Nephron (organoid): ENCODE measurements at regions not wholly inside any gene's neighbourhood (a gene's known extent, or its start where the extent isn't known, plus 50 kb on each side); places are given as distances from the start of the nearest gene placed in this dataset.

Experiments used
- H3K27ac Mint-ChIP-seq, 3 experiments: 2 replicates each; pipeline ENCODE4 v1.8.0; 2020; ENCODE audit warnings: mixed read lengths in 3 of 3, mild to moderate bottlenecking in 2 of 3, moderate library complexity in 1 of 3
- H3K27me3 Mint-ChIP-seq: 2 replicates; pipeline ENCODE4 v1.8.0; 2021; ENCODE audit warnings: low read depth, mild to moderate bottlenecking, moderate library complexity, mixed read lengths
- H3K36me3 Mint-ChIP-seq: 2 replicates; pipeline ENCODE4 v1.8.0; 2020; ENCODE audit warnings: low read depth, mixed read lengths
- H3K4me1 Mint-ChIP-seq: 2 replicates; pipeline ENCODE4 v1.8.0; 2020; ENCODE audit warnings: mixed read lengths
- H3K4me3 Mint-ChIP-seq, 3 experiments: 2 replicates each; pipeline ENCODE4 v1.8.0; 2020; ENCODE audit warnings: mild to moderate bottlenecking in 3 of 3, mixed read lengths in 3 of 3, moderate library complexity in 2 of 3
- H3K9me3 Mint-ChIP-seq: 2 replicates; pipeline ENCODE4 v1.8.0; 2020; ENCODE audit warnings: mixed read lengths
- TF ChIP-seq, protein P1 (sequence below), 3 experiments: fragments of 200-600 bp; sonication (generic); IDR thresholded peaks; one replicate each; pipeline ENCODE4 v1.5.0; 2021; ENCODE audit warnings: antibody characterized with exemption in 3 of 3; ENCODE audit not compliant: unreplicated experiment in 3 of 3

DNA sequence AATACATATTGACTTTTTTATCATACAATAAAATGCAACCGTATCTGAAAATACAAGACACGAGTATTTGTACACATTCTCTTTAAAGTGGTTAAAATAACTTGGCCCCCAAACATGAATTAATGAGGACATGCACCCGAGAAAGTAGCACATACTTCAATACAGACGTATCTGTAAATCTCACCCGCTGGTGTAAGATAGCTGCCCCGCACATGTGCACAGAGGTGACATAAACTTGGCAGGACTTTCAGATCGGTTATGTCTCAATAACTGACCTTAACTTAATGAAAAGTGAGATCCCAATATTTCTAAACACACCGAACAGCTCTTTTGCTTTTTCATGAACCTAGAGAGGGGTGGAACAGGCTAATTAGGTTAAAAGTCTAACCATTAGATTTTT, 91.5 kb upstream of the RPS6KA2 start:
- Mint-ChIP-seq H3K4me1 (peaks cover 15% of the 10 kb centered on the region), H3K9me3 (no peaks in the 10 kb centered on the region), H3K27me3 (peaks cover 22% of the 10 kb centered on the region), H3K27ac (no peak overlapping the region), H3K36me3 (no peaks in the 10 kb centered on the region), H3K4me3 (no peak overlapping the region)
- TF ChIP-seq, protein P1, sequence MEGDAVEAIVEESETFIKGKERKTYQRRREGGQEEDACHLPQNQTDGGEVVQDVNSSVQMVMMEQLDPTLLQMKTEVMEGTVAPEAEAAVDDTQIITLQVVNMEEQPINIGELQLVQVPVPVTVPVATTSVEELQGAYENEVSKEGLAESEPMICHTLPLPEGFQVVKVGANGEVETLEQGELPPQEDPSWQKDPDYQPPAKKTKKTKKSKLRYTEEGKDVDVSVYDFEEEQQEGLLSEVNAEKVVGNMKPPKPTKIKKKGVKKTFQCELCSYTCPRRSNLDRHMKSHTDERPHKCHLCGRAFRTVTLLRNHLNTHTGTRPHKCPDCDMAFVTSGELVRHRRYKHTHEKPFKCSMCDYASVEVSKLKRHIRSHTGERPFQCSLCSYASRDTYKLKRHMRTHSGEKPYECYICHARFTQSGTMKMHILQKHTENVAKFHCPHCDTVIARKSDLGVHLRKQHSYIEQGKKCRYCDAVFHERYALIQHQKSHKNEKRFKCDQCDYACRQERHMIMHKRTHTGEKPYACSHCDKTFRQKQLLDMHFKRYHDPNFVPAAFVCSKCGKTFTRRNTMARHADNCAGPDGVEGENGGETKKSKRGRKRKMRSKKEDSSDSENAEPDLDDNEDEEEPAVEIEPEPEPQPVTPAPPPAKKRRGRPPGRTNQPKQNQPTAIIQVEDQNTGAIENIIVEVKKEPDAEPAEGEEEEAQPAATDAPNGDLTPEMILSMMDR (IDR thresholded peaks at IDR 0.05; ENCODE audit: unreplicated experiment in 3 of 3): no peak

DNA sequence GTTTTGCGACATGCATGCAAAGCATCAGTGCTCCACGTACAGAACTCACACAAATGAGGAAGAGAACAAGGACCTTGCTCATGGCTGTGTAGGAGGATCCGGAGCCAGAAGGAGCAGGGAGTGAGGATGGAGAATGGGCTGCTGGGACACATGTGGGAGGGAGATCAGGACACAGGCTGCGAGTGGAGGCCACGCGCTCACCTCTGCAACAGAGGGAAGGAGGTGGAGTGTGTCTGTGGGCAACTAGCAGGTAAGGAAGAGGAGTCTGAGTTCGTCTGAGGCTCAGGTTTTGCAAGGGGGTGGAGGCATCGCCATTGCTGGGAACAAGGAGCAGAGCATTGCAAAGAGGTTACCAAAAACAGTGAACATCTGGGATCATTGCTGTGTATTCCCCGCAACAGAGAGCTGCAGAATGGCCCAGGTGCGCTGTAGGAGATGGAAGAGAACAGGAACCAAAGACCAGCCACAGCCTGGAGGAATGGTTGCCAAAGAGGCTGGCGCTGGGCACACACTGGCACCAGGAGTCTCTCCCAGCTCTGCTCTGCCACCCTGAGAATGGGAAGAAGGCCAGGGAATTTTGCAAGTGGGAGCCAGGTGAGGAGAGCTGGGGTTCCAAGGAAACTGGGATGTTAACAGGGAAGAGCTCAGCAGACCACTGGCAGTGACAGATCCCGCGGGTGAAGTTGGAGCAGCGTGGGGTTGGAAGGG, 90.0 kb upstream of the RPS6KA2 start:
- no peak overlapping the region for H3K27ac Mint-ChIP-seq
- TF ChIP-seq, protein P1 (IDR thresholded peaks at IDR 0.05; ENCODE audit: unreplicated experiment in 3 of 3): no peak
- peaks cover 20% of the 10 kb centered on the region for H3K27me3 Mint-ChIP-seq
- H3K4me1 Mint-ChIP-seq: peaks cover 24% of the 10 kb centered on the region
- H3K9me3 Mint-ChIP-seq: no peaks in the 10 kb centered on the region
- no peaks in the 10 kb centered on the region for H3K36me3 Mint-ChIP-seq
- no peak overlapping the region for H3K4me3 Mint-ChIP-seq

DNA sequence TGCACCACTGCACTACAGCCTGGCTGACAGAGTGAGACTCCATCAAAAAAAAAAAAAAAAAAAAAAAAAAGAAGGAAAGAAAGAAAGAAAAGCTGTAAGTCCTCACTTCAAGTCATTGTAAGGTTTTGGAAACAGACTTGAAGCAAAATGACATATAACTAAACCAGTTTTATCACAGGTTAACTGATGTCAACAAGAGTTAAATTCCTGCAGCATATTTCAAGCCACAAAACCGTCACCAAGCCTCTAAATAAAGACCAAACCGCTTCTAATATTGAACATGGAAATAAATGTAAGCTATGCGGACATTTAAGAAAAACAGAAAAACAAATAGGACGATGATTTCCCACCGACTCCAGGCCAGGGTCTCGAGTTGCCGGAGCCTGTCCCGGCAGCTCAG, 88.9 kb upstream of the RPS6KA2 start:
- H3K36me3 Mint-ChIP-seq: no peaks in the 10 kb centered on the region
- H3K4me3 Mint-ChIP-seq: no peak overlapping the region
- peaks cover 31% of the 10 kb centered on the region for H3K4me1 Mint-ChIP-seq
- H3K27ac Mint-ChIP-seq: no peak overlapping the region
- H3K27me3 Mint-ChIP-seq: peaks cover 15% of the 10 kb centered on the region
- TF ChIP-seq, protein P1 (IDR thresholded peaks at IDR 0.05; ENCODE audit: unreplicated experiment in 3 of 3): no peak
- H3K9me3 Mint-ChIP-seq: peaks cover 4% of the 10 kb centered on the region

DNA sequence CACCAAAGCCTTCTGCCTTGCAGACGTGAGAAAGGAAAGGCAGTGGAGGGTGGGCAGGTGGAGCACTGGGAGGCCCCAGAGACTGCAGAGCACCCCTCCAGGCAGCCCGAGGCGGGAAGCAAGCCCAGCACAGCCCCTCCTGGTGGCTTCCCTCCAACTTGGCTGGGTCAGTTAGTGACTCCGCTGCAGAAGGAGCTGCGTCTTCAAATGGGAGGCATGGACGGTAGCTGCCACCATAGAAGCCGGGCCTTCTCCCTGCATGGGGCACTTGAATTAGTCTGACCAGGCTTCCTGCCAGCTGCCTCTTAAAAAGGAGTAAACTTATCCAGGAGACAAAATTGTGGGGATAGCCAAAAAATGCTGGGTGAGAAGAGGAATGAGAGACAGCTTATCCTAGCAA, 88.0 kb upstream of the RPS6KA2 start:
- peaks cover 31% of the 10 kb centered on the region for H3K4me1 Mint-ChIP-seq
- peaks cover 12% of the 10 kb centered on the region for H3K27me3 Mint-ChIP-seq
- no peaks in the 10 kb centered on the region for H3K36me3 Mint-ChIP-seq
- TF ChIP-seq, protein P1 (IDR thresholded peaks at IDR 0.05; ENCODE audit: unreplicated experiment in 3 of 3): no peak
- H3K4me3 Mint-ChIP-seq: no peak overlapping the region
- peaks cover 9% of the 10 kb centered on the region for H3K9me3 Mint-ChIP-seq
- H3K27ac Mint-ChIP-seq: no peak overlapping the region

DNA sequence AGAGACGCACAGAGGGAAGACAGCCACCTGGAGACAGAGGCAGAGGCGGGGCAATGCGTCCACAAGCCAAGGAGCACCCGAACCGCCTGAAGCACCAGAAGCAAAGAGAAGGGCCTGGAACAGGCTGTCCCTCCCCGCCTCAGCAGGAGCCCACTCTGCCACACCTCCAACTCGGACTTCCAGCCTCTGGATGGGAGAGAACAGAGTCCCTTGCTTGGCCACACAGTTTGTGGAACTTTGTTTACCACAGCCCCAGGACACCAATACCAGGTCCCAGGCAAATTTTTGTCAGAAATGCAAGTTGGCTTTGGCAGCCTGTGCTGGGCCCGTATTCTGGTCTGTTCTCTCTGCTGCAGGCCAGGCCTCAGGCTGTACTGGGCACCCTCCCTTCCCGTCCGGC, 87.5 kb upstream of the RPS6KA2 start:
- Mint-ChIP-seq H3K9me3 (peaks cover 10% of the 10 kb centered on the region), H3K36me3 (no peaks in the 10 kb centered on the region), H3K4me3 (no peak overlapping the region), H3K4me1 (peaks cover 31% of the 10 kb centered on the region), H3K27ac (no peak overlapping the region), H3K27me3 (peaks cover 12% of the 10 kb centered on the region)
- TF ChIP-seq, protein P1 (IDR thresholded peaks at IDR 0.05; ENCODE audit: unreplicated experiment in 3 of 3): no peak

DNA sequence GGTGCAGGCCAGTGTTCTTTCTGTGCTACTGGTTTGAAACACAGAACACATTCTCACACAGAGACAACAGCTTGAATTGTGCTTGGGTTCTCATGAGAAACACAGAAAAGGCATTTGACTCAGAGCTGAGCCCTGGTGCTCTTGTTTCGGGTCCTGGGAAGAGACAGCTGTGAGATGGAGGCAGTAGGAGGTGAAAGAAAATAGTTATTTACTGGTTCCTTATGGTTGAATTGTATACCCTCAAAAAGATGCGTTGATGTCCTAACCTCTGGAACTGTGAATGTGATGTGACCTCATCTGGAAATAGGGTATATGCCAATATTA, 87.1 kb upstream of the RPS6KA2 start:
- H3K27ac Mint-ChIP-seq: peak overlapping the region in 1 of 3 experiments; percentile 38
- peaks cover 12% of the 10 kb centered on the region for H3K27me3 Mint-ChIP-seq
- TF ChIP-seq, protein P1 (IDR thresholded peaks at IDR 0.05; ENCODE audit: unreplicated experiment in 3 of 3): no peak
- no peak overlapping the region for H3K4me3 Mint-ChIP-seq
- no peaks in the 10 kb centered on the region for H3K36me3 Mint-ChIP-seq
- H3K4me1 Mint-ChIP-seq: peaks cover 31% of the 10 kb centered on the region
- peaks cover 10% of the 10 kb centered on the region for H3K9me3 Mint-ChIP-seq
